SK-N-SH treated with all-trans-retinoic acid at 6 μM for 48 hours (cell line): ENCODE measurements at regions not wholly inside any gene's neighbourhood (a gene's known extent, or its start where the extent isn't known, plus 50 kb on each side); places are given as distances from the start of the nearest gene placed in this dataset.

Experiments used
- TOX ChIP-seq: fragments of 250-450 bp; sonication (Bioruptor Pico); IDR thresholded peaks from 2 replicates; pipeline ENCODE4 v1.8.0; 2021; ENCODE audit warnings: mild to moderate bottlenecking, moderate library complexity, borderline replicate concordance
- ZC3H10 ChIP-seq: fragments of 250-450 bp; sonication (Bioruptor Pico); IDR thresholded peaks from 2 replicates; pipeline ENCODE4 v1.5.1; 2021; ENCODE audit warnings: mild to moderate bottlenecking, moderate library complexity

- TF ChIP-seq ZC3H10 (CRISPR knock-in tag) (no peak), TOX (CRISPR knock-in tag) (no peak)
Observed at GRCh38 chr1:177847843-177848242, 122.0 kb downstream of the SEC16B start.
